WTC11 (cell line): ENCODE measurements at regions not wholly inside any gene's neighbourhood (a gene's known extent, or its start where the extent isn't known, plus 50 kb on each side); places are given as distances from the start of the nearest gene placed in this dataset.

Experiments used
- ATAC-seq: fragments of 200-7000 bp; cut with Tn5 transposase; 2 replicates; pipeline ENCODE4 v1.10.0; 2021; ENCODE audit warnings: mild to moderate bottlenecking, moderate library complexity
- CTCF ChIA-PET: fragments of 300-600 bp; sonication (Branson Sonifier 250); formaldehyde crosslinking; loops from one replicate; lab custom pipeline; 2021; ENCODE audit warnings: antibody characterized with exemption; lab: Charles Lee
- POLR2A ChIA-PET: fragments of 350-600 bp; sonication (Branson Sonifier 250); formaldehyde crosslinking; loops from one replicate; lab custom pipeline; 2021; ENCODE audit warnings: antibody characterized with exemption; lab: Charles Lee
- DNase-seq: peaks from one replicate; pipeline ENCODE4 v3.0.0; 2021; ENCODE audit warnings: low spot score
- H3K27ac Mint-ChIP-seq: 2 replicates; pipeline ENCODE4 v1.8.0; 2021; ENCODE audit warnings: mixed read lengths
- H3K27me3 Mint-ChIP-seq: 2 replicates; pipeline ENCODE4 v1.8.0; 2021; ENCODE audit warnings: low read depth, mild to moderate bottlenecking, moderate library complexity, mixed read lengths
- H3K36me3 Mint-ChIP-seq: 2 replicates; pipeline ENCODE4 v1.8.0; 2021; ENCODE audit warnings: mixed read lengths
- H3K4me1 Mint-ChIP-seq: 2 replicates; pipeline ENCODE4 v1.8.0; 2022; ENCODE audit warnings: mixed read lengths
- H3K4me3 Mint-ChIP-seq: 2 replicates; pipeline ENCODE4 v1.8.0; 2021; ENCODE audit warnings: mild to moderate bottlenecking, moderate library complexity, mixed read lengths
- H3K9me3 Mint-ChIP-seq: 2 replicates; pipeline ENCODE4 v1.8.0; 2021; ENCODE audit warnings: mixed read lengths
- AFF4 ChIP-seq: sonication (generic); formaldehyde crosslinking; IDR thresholded peaks from 2 replicates; pipeline ENCODE4 v1.8.1; 2023; ENCODE audit warnings: mild to moderate bottlenecking, missing genetic modification reagents, borderline replicate concordance
- CBFB ChIP-seq: sonication (generic); formaldehyde crosslinking; IDR thresholded peaks from 2 replicates; pipeline ENCODE4 v1.8.1; 2022; ENCODE audit warnings: mild to moderate bottlenecking, low read depth, missing genetic modification reagents
- CREB1 ChIP-seq: sonication (generic); formaldehyde crosslinking; IDR thresholded peaks from 2 replicates; pipeline ENCODE4 v1.8.0; 2023; ENCODE audit warnings: mild to moderate bottlenecking, missing genetic modification reagents
- ELF4 ChIP-seq: sonication (generic); formaldehyde crosslinking; IDR thresholded peaks from 2 replicates; pipeline ENCODE4 v1.8.1; 2022; ENCODE audit warnings: low read depth, mild to moderate bottlenecking, moderate library complexity, missing genetic modification reagents
- FOXK1 ChIP-seq: sonication (generic); formaldehyde crosslinking; IDR thresholded peaks from 2 replicates; pipeline ENCODE4 v1.8.0; 2022; ENCODE audit warnings: mild to moderate bottlenecking, moderate library complexity, missing genetic modification reagents
- FOXP1 ChIP-seq: sonication (generic); formaldehyde crosslinking; IDR thresholded peaks from 2 replicates; pipeline ENCODE4 v1.8.0; 2022; ENCODE audit warnings: missing genetic modification reagents, mild to moderate bottlenecking, moderate library complexity, borderline replicate concordance
- MLX ChIP-seq: sonication (generic); formaldehyde crosslinking; IDR thresholded peaks from 2 replicates; pipeline ENCODE4 v1.8.1; 2023; ENCODE audit warnings: mild to moderate bottlenecking, missing genetic modification reagents, moderate library complexity
- MXD4 ChIP-seq: fragments of 250-450 bp; sonication (Bioruptor Pico); IDR thresholded peaks from 2 replicates; pipeline ENCODE4 v1.8.0; 2021; ENCODE audit warnings: mild to moderate bottlenecking, moderate library complexity, borderline replicate concordance
- NFYB ChIP-seq: sonication (generic); formaldehyde crosslinking; conservative IDR thresholded peaks from 2 replicates; pipeline ENCODE4 v1.8.0; 2022; ENCODE audit warnings: low read depth, missing genetic modification reagents
- NR1H2 ChIP-seq: sonication (generic); formaldehyde crosslinking; IDR thresholded peaks from 2 replicates; pipeline ENCODE4 v1.9.0; 2021; ENCODE audit warnings: mild to moderate bottlenecking, moderate library complexity, missing genetic modification reagents
- ZBTB21 ChIP-seq: sonication (generic); formaldehyde crosslinking; IDR thresholded peaks from 2 replicates; pipeline ENCODE4 v1.8.1; 2023; ENCODE audit warnings: mild to moderate bottlenecking, missing genetic modification reagents, borderline replicate concordance
- ZNF396 ChIP-seq: fragments of 250-450 bp; sonication (Bioruptor Pico); IDR thresholded peaks from 2 replicates; pipeline ENCODE4 v1.8.0; 2021; ENCODE audit warnings: mild to moderate bottlenecking, moderate library complexity, borderline replicate concordance
- ZNF416 ChIP-seq: fragments of 250-450 bp; sonication (Bioruptor Pico); IDR thresholded peaks from 2 replicates; pipeline ENCODE4 v1.9.0; 2021; ENCODE audit warnings: mild to moderate bottlenecking, inconsistent platforms
- ZNF512 ChIP-seq: sonication (generic); formaldehyde crosslinking; IDR thresholded peaks from 2 replicates; pipeline ENCODE4 v1.8.1; 2022; ENCODE audit warnings: missing genetic modification reagents, borderline replicate concordance
- TF ChIP-seq, protein P1 (sequence below): sonication (generic); formaldehyde crosslinking; conservative IDR thresholded peaks from 2 replicates; pipeline ENCODE4 v1.8.1; 2023; ENCODE audit warnings: mild to moderate bottlenecking, low read depth, missing genetic modification reagents, moderate library complexity
- TF ChIP-seq, protein P2 (sequence below): sonication (generic); formaldehyde crosslinking; IDR thresholded peaks from 2 replicates; pipeline ENCODE4 v1.8.1; 2022; ENCODE audit warnings: mild to moderate bottlenecking, moderate library complexity, missing genetic modification reagents
- TF ChIP-seq, protein P3 (sequence below): sonication (generic); formaldehyde crosslinking; IDR thresholded peaks from 2 replicates; pipeline ENCODE4 v1.8.0; 2023; ENCODE audit warnings: missing genetic modification reagents, mild to moderate bottlenecking, borderline replicate concordance
- TF ChIP-seq, protein P4 (sequence below): fragments of 250-450 bp; sonication (Bioruptor Pico); IDR thresholded peaks from 2 replicates; pipeline ENCODE4 v1.9.0; 2021; ENCODE audit warnings: mild to moderate bottlenecking

- Mint-ChIP-seq H3K9me3 (peaks cover 37% of the 10 kb centered on the region), H3K4me3 (no peak overlapping the region), H3K27me3 (peaks cover 4% of the 10 kb centered on the region), H3K4me1 (no peaks in the 10 kb centered on the region), H3K36me3 (peaks cover 21% of the 10 kb centered on the region), H3K27ac (no peak overlapping the region)
- DNase-seq (no peak), ATAC-seq (no peak)
- CTCF ChIA-PET: interaction anchor here (1.8 kb wide), 1 partner anchor 601 kb away, joined by 6 read pairs; no protein-coding TSS in a partner anchor
- POLR2A ChIA-PET: no interaction called here
- TF ChIP-seq, protein P1, sequence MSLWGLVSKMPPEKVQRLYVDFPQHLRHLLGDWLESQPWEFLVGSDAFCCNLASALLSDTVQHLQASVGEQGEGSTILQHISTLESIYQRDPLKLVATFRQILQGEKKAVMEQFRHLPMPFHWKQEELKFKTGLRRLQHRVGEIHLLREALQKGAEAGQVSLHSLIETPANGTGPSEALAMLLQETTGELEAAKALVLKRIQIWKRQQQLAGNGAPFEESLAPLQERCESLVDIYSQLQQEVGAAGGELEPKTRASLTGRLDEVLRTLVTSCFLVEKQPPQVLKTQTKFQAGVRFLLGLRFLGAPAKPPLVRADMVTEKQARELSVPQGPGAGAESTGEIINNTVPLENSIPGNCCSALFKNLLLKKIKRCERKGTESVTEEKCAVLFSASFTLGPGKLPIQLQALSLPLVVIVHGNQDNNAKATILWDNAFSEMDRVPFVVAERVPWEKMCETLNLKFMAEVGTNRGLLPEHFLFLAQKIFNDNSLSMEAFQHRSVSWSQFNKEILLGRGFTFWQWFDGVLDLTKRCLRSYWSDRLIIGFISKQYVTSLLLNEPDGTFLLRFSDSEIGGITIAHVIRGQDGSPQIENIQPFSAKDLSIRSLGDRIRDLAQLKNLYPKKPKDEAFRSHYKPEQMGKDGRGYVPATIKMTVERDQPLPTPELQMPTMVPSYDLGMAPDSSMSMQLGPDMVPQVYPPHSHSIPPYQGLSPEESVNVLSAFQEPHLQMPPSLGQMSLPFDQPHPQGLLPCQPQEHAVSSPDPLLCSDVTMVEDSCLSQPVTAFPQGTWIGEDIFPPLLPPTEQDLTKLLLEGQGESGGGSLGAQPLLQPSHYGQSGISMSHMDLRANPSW (CRISPR knock-in tag): no peak
- TF ChIP-seq FOXK1 (no peak), MXD4 (no peak), NR1H2 (CRISPR knock-in tag) (no peak), CREB1 (CRISPR knock-in tag) (no peak), NFYB (CRISPR knock-in tag) (no peak), AFF4 (CRISPR knock-in tag) (no peak), ZBTB21 (no peak), ZNF416 (no peak), MLX (CRISPR knock-in tag) (no peak), ZNF512 (CRISPR knock-in tag) (no peak), FOXP1 (CRISPR knock-in tag) (no peak), ELF4 (CRISPR knock-in tag) (no peak), ZNF396 (CRISPR knock-in tag) (no peak), CBFB (CRISPR knock-in tag) (no peak)
- TF ChIP-seq, protein P2, sequence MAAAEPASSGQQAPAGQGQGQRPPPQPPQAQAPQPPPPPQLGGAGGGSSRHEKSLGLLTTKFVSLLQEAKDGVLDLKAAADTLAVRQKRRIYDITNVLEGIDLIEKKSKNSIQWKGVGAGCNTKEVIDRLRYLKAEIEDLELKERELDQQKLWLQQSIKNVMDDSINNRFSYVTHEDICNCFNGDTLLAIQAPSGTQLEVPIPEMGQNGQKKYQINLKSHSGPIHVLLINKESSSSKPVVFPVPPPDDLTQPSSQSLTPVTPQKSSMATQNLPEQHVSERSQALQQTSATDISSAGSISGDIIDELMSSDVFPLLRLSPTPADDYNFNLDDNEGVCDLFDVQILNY: no peak
- TF ChIP-seq, protein P3, sequence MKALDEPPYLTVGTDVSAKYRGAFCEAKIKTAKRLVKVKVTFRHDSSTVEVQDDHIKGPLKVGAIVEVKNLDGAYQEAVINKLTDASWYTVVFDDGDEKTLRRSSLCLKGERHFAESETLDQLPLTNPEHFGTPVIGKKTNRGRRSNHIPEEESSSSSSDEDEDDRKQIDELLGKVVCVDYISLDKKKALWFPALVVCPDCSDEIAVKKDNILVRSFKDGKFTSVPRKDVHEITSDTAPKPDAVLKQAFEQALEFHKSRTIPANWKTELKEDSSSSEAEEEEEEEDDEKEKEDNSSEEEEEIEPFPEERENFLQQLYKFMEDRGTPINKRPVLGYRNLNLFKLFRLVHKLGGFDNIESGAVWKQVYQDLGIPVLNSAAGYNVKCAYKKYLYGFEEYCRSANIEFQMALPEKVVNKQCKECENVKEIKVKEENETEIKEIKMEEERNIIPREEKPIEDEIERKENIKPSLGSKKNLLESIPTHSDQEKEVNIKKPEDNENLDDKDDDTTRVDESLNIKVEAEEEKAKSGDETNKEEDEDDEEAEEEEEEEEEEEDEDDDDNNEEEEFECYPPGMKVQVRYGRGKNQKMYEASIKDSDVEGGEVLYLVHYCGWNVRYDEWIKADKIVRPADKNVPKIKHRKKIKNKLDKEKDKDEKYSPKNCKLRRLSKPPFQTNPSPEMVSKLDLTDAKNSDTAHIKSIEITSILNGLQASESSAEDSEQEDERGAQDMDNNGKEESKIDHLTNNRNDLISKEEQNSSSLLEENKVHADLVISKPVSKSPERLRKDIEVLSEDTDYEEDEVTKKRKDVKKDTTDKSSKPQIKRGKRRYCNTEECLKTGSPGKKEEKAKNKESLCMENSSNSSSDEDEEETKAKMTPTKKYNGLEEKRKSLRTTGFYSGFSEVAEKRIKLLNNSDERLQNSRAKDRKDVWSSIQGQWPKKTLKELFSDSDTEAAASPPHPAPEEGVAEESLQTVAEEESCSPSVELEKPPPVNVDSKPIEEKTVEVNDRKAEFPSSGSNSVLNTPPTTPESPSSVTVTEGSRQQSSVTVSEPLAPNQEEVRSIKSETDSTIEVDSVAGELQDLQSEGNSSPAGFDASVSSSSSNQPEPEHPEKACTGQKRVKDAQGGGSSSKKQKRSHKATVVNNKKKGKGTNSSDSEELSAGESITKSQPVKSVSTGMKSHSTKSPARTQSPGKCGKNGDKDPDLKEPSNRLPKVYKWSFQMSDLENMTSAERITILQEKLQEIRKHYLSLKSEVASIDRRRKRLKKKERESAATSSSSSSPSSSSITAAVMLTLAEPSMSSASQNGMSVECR (CRISPR knock-in tag): no peak
- TF ChIP-seq, protein P4, sequence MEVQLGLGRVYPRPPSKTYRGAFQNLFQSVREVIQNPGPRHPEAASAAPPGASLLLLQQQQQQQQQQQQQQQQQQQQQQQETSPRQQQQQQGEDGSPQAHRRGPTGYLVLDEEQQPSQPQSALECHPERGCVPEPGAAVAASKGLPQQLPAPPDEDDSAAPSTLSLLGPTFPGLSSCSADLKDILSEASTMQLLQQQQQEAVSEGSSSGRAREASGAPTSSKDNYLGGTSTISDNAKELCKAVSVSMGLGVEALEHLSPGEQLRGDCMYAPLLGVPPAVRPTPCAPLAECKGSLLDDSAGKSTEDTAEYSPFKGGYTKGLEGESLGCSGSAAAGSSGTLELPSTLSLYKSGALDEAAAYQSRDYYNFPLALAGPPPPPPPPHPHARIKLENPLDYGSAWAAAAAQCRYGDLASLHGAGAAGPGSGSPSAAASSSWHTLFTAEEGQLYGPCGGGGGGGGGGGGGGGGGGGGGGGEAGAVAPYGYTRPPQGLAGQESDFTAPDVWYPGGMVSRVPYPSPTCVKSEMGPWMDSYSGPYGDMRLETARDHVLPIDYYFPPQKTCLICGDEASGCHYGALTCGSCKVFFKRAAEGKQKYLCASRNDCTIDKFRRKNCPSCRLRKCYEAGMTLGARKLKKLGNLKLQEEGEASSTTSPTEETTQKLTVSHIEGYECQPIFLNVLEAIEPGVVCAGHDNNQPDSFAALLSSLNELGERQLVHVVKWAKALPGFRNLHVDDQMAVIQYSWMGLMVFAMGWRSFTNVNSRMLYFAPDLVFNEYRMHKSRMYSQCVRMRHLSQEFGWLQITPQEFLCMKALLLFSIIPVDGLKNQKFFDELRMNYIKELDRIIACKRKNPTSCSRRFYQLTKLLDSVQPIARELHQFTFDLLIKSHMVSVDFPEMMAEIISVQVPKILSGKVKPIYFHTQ (CRISPR knock-in tag): no peak
These were observed 281.1 kb upstream of the NCKAP5 start for GRCh38 chr2:133849341-133849740.
